WTC11 (cell line): ENCODE measurements at regions not wholly inside any gene's neighbourhood (a gene's known extent, or its start where the extent isn't known, plus 50 kb on each side); places are given as distances from the start of the nearest gene placed in this dataset.

ENCODE experiments used
- ATAC-seq: fragments of 200-7000 bp; cut with Tn5 transposase; 2 replicates; pipeline ENCODE4 v1.10.0; 2021; ENCODE audit warnings: mild to moderate bottlenecking, moderate library complexity
- CTCF ChIA-PET: fragments of 300-600 bp; sonication (Branson Sonifier 250); formaldehyde crosslinking; loops from one replicate; lab custom pipeline; 2021; ENCODE audit warnings: antibody characterized with exemption; lab: Charles Lee
- POLR2A ChIA-PET: fragments of 350-600 bp; sonication (Branson Sonifier 250); formaldehyde crosslinking; loops from one replicate; lab custom pipeline; 2021; ENCODE audit warnings: antibody characterized with exemption; lab: Charles Lee
- DNase-seq: peaks from one replicate; pipeline ENCODE4 v3.0.0; 2021; ENCODE audit warnings: low spot score
- H3K27ac Mint-ChIP-seq: 2 replicates; pipeline ENCODE4 v1.8.0; 2021; ENCODE audit warnings: mixed read lengths
- H3K27me3 Mint-ChIP-seq: 2 replicates; pipeline ENCODE4 v1.8.0; 2021; ENCODE audit warnings: low read depth, mild to moderate bottlenecking, moderate library complexity, mixed read lengths
- H3K36me3 Mint-ChIP-seq: 2 replicates; pipeline ENCODE4 v1.8.0; 2021; ENCODE audit warnings: mixed read lengths
- H3K4me1 Mint-ChIP-seq: 2 replicates; pipeline ENCODE4 v1.8.0; 2022; ENCODE audit warnings: mixed read lengths
- H3K4me3 Mint-ChIP-seq: 2 replicates; pipeline ENCODE4 v1.8.0; 2021; ENCODE audit warnings: mild to moderate bottlenecking, moderate library complexity, mixed read lengths
- H3K9me3 Mint-ChIP-seq: 2 replicates; pipeline ENCODE4 v1.8.0; 2021; ENCODE audit warnings: mixed read lengths
- AR ChIP-seq: fragments of 250-450 bp; sonication (Bioruptor Pico); IDR thresholded peaks from 2 replicates; pipeline ENCODE4 v1.9.0; 2021; ENCODE audit warnings: mild to moderate bottlenecking
- ATF1 ChIP-seq: sonication (generic); formaldehyde crosslinking; IDR thresholded peaks from 2 replicates; pipeline ENCODE4 v1.8.1; 2023; ENCODE audit warnings: mild to moderate bottlenecking, moderate library complexity, missing genetic modification reagents
- E2F4 ChIP-seq: sonication (generic); formaldehyde crosslinking; IDR thresholded peaks from 2 replicates; pipeline ENCODE4 v1.8.1; 2022; ENCODE audit warnings: low read depth, mild to moderate bottlenecking, moderate library complexity, missing genetic modification reagents, borderline replicate concordance
- ESRRA ChIP-seq: sonication (generic); formaldehyde crosslinking; IDR thresholded peaks from 2 replicates; pipeline ENCODE4 v1.8.1; 2022; ENCODE audit warnings: mild to moderate bottlenecking, missing genetic modification reagents, borderline replicate concordance
- FOXJ3 ChIP-seq: sonication (generic); formaldehyde crosslinking; IDR thresholded peaks from 2 replicates; pipeline ENCODE4 v1.9.0; 2021; ENCODE audit warnings: missing genetic modification reagents, mild to moderate bottlenecking, borderline replicate concordance
- FOXP1 ChIP-seq: sonication (generic); formaldehyde crosslinking; IDR thresholded peaks from 2 replicates; pipeline ENCODE4 v1.8.0; 2022; ENCODE audit warnings: missing genetic modification reagents, mild to moderate bottlenecking, moderate library complexity, borderline replicate concordance
- GABPB1 ChIP-seq: sonication (generic); formaldehyde crosslinking; IDR thresholded peaks from 2 replicates; pipeline ENCODE4 v1.8.1; 2023; ENCODE audit warnings: mild to moderate bottlenecking, missing genetic modification reagents
- HMGA2 ChIP-seq: fragments of 250-450 bp; sonication (Bioruptor Pico); IDR thresholded peaks from 2 replicates; pipeline ENCODE4 v1.4.0; 2021; ENCODE audit warnings: mild to moderate bottlenecking, moderate library complexity
- IRF2 ChIP-seq: sonication (generic); formaldehyde crosslinking; IDR thresholded peaks from 2 replicates; pipeline ENCODE4 v1.8.0; 2022; ENCODE audit warnings: low read depth, missing genetic modification reagents, borderline replicate concordance
- JAZF1 ChIP-seq: fragments of 250-450 bp; sonication (Bioruptor Pico); IDR thresholded peaks from 2 replicates; pipeline ENCODE4 v1.9.0; 2021; ENCODE audit warnings: moderate library complexity, mild to moderate bottlenecking, inconsistent platforms
- NFATC4 ChIP-seq: fragments of 250-450 bp; sonication (Bioruptor Pico); IDR thresholded peaks from 2 replicates; pipeline ENCODE4 v1.9.0; 2021; ENCODE audit warnings: mild to moderate bottlenecking
- OVOL2 ChIP-seq: fragments of 250-450 bp; sonication (Bioruptor Pico); IDR thresholded peaks from 2 replicates; pipeline ENCODE4 v1.9.0; 2021; ENCODE audit warnings: mild to moderate bottlenecking, borderline replicate concordance
- PREB ChIP-seq: sonication (generic); formaldehyde crosslinking; IDR thresholded peaks from 2 replicates; pipeline ENCODE4 v1.8.1; 2022; ENCODE audit warnings: mild to moderate bottlenecking, missing genetic modification reagents, moderate library complexity, borderline replicate concordance
- RELA ChIP-seq: sonication (generic); formaldehyde crosslinking; IDR thresholded peaks from 2 replicates; pipeline ENCODE4 v1.8.1; 2022; ENCODE audit warnings: missing genetic modification reagents, mild to moderate bottlenecking, borderline replicate concordance
- SMAD3 ChIP-seq: sonication (generic); formaldehyde crosslinking; IDR thresholded peaks from 2 replicates; pipeline ENCODE4 v1.8.0; 2022; ENCODE audit warnings: missing genetic modification reagents, mild to moderate bottlenecking, borderline replicate concordance
- SMAD4 ChIP-seq: sonication (generic); formaldehyde crosslinking; IDR thresholded peaks from 2 replicates; pipeline ENCODE4 v1.8.0; 2022; ENCODE audit warnings: mild to moderate bottlenecking, missing genetic modification reagents
- TP53 ChIP-seq: sonication (generic); formaldehyde crosslinking; IDR thresholded peaks from 2 replicates; pipeline ENCODE4 v1.8.1; 2023; ENCODE audit warnings: mild to moderate bottlenecking, missing genetic modification reagents
- ZMAT4 ChIP-seq: fragments of 250-450 bp; sonication (Bioruptor Pico); IDR thresholded peaks from 2 replicates; pipeline ENCODE4 v1.9.0; 2021; ENCODE audit warnings: mild to moderate bottlenecking
- ZNF121 ChIP-seq: sonication (generic); formaldehyde crosslinking; IDR thresholded peaks from 2 replicates; pipeline ENCODE4 v1.8.0; 2023; ENCODE audit warnings: missing genetic modification reagents
- ZNF138 ChIP-seq: sonication (generic); formaldehyde crosslinking; conservative IDR thresholded peaks from 2 replicates; pipeline ENCODE4 v1.8.1; 2022; ENCODE audit warnings: mild to moderate bottlenecking, moderate library complexity, missing genetic modification reagents
- ZNF281 ChIP-seq: sonication (generic); formaldehyde crosslinking; IDR thresholded peaks from 2 replicates; pipeline ENCODE4 v1.8.0; 2023; ENCODE audit warnings: mild to moderate bottlenecking, missing genetic modification reagents
- ZNF396 ChIP-seq: fragments of 250-450 bp; sonication (Bioruptor Pico); IDR thresholded peaks from 2 replicates; pipeline ENCODE4 v1.8.0; 2021; ENCODE audit warnings: mild to moderate bottlenecking, moderate library complexity, borderline replicate concordance
- ZNF423 ChIP-seq: fragments of 250-450 bp; sonication (Bioruptor Pico); IDR thresholded peaks from 2 replicates; pipeline ENCODE4 v2.1.2; 2022; ENCODE audit warnings: mild to moderate bottlenecking, moderate library complexity

GRCh38 chr10:64306729-64307327, 785.6 kb downstream of the REEP3 start:
- H3K4me3 Mint-ChIP-seq: no peak overlapping the region
- POLR2A ChIA-PET: no interaction called here
- CTCF ChIA-PET: no interaction called here

GRCh38 chr10:64312876-64313275, 791.7 kb downstream of the REEP3 start:
- CTCF ChIA-PET: interaction anchor here (0.6 kb wide), 1 partner anchor 900 kb away, joined by 3 read pairs; no protein-coding TSS in a partner anchor
- ATAC-seq (no peak), DNase-seq (no peak)
- no peaks in the 10 kb centered on the region for H3K4me1 Mint-ChIP-seq
- no peak overlapping the region for H3K27ac Mint-ChIP-seq
- H3K4me3 Mint-ChIP-seq: no peak overlapping the region
- no peaks in the 10 kb centered on the region for H3K9me3 Mint-ChIP-seq
- no peaks in the 10 kb centered on the region for H3K27me3 Mint-ChIP-seq
- H3K36me3 Mint-ChIP-seq: no peaks in the 10 kb centered on the region
- POLR2A ChIA-PET: no interaction called here
- TF ChIP-seq ZNF423 (CRISPR knock-in tag): no peak
- TF ChIP-seq ESRRA (CRISPR knock-in tag): no peak
- no peak for TF ChIP-seq ZNF281 (CRISPR knock-in tag)
- no peak for TF ChIP-seq SMAD3 (CRISPR knock-in tag)
- TF ChIP-seq ZNF396 (CRISPR knock-in tag): no peak
- no peak for TF ChIP-seq ZNF138 (CRISPR knock-in tag)
- no peak for TF ChIP-seq HMGA2 (CRISPR knock-in tag)
- no peak for TF ChIP-seq ZNF121 (CRISPR knock-in tag)
- no peak for TF ChIP-seq GABPB1 (CRISPR knock-in tag)
- no peak for TF ChIP-seq TP53 (CRISPR knock-in tag)
- no peak for TF ChIP-seq AR (CRISPR knock-in tag)
- no peak for TF ChIP-seq ZMAT4 (CRISPR knock-in tag)
- TF ChIP-seq IRF2 (CRISPR knock-in tag): no peak
- no peak for TF ChIP-seq ATF1 (CRISPR knock-in tag)
- no peak for TF ChIP-seq FOXJ3 (CRISPR knock-in tag)
- no peak for TF ChIP-seq RELA (CRISPR knock-in tag)
- TF ChIP-seq FOXP1 (CRISPR knock-in tag): no peak

More at GRCh38 chr10:64306729-64307327, 785.6 kb downstream of the REEP3 start:
- DNase-seq: no peak
- H3K27ac Mint-ChIP-seq: no peak overlapping the region
- peaks cover 18% of the 10 kb centered on the region for H3K4me1 Mint-ChIP-seq
- no peak for TF ChIP-seq OVOL2 (CRISPR knock-in tag)
- TF ChIP-seq SMAD3 (CRISPR knock-in tag): no peak
- TF ChIP-seq JAZF1 (CRISPR knock-in tag): no peak
- TF ChIP-seq SMAD4: no peak
- no peak for TF ChIP-seq ZNF121 (CRISPR knock-in tag)
- no peak for TF ChIP-seq PREB (CRISPR knock-in tag)
- TF ChIP-seq GABPB1 (CRISPR knock-in tag): no peak
- no peak for TF ChIP-seq NFATC4 (CRISPR knock-in tag)
- TF ChIP-seq TP53 (CRISPR knock-in tag): no peak
- TF ChIP-seq E2F4 (CRISPR knock-in tag): no peak
- TF ChIP-seq FOXJ3 (CRISPR knock-in tag): no peak
- no peaks in the 10 kb centered on the region; the same call in 1 of the 2 replicates for H3K27me3 Mint-ChIP-seq
- H3K9me3 Mint-ChIP-seq: no peaks in the 10 kb centered on the region
- H3K36me3 Mint-ChIP-seq: no peaks in the 10 kb centered on the region
- no peak for ATAC-seq
